ENCODE measurements at regions not wholly inside any gene's neighbourhood (a gene's known extent, or its start where the extent isn't known, plus 50 kb on each side); places are given as distances from the start of the nearest gene placed in this dataset.

DNA sequence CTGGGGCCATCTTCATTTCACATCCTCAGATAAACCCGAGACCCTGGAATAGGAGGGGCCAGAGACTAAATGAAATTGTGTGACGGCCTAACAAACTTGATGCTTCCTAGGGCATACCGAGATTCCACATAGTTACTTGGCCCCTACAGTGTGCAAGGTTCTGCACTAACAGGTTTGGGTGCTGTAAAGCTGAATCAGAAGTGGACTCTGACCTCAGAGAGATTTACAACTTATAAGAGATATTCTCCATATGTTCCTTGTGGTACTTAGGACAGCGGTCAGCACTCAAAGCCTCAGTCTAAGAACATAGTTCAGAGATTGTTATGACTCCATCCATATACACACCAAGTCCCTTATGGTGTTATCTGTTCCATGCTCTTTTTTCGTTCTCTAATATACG lies 55.1 kb upstream of the FHIP2A start:
- TF ChIP-seq EZH2 (IDR thresholded peaks at IDR 0.05) (no peak), POLR2AphosphoS5 (IDR thresholded peaks at IDR 0.05; ENCODE audit: borderline replicate concordance, low read depth, low read length) (no peak), FOXP2 (optimal IDR thresholded peaks at IDR 0.05; ENCODE audit: control extremely low read depth, extremely low read length, insufficient read depth) (no peak)
